GM13977 (cell line): ENCODE measurements at regions not wholly inside any gene's neighbourhood (a gene's known extent, or its start where the extent isn't known, plus 50 kb on each side); places are given as distances from the start of the nearest gene placed in this dataset.

Source experiments
- DNase-seq: peaks from one replicate; pipeline ENCODE4 v3.0.0; 2012; ENCODE audit warnings: low spot score
- CTCF ChIP-seq: IDR thresholded peaks from 2 replicates; pipeline ENCODE4 v1.5.1; 2012; ENCODE audit warnings: mild to moderate bottlenecking, control low read depth; ENCODE audit not compliant: insufficient read depth; ENCODE audit errors: extremely low read depth, missing control alignments
- in situ Hi-C: fragments of 300-500 bp; cut with MboI; formaldehyde crosslinking; loops from one replicate; pipeline ENCODE4 v1.12.0; 2022; ENCODE audit warnings: low sequenced_read_pairs, low pct_unique_long_range_greater_than_20kb, mixed read lengths, inconsistent platforms; ENCODE audit not compliant: unreplicated experiment

- TF ChIP-seq CTCF: no peak
- in situ Hi-C loops: no loop called here
- no peak for DNase-seq
Measured at GRCh38 chr13:83935566-83935965, 53.3 kb upstream of the SLITRK1 start.
